HepG2 (cell line): ENCODE measurements at regions not wholly inside any gene's neighbourhood (a gene's known extent, or its start where the extent isn't known, plus 50 kb on each side); places are given as distances from the start of the nearest gene placed in this dataset.

ENCODE experiments used
- ATAC-seq: fragments of 200-7000 bp; cut with Tn5 transposase; 3 replicates; pipeline ENCODE4 v1.9.1; 2020; ENCODE audit warnings: mild to moderate bottlenecking, moderate library complexity
- BruUV-seq: library from RNA; stranded (reverse); fragments of 400-500 nt; replicated peaks from 2 replicates; lab custom pipeline; 2021; lab: Mats Ljungman, UMichigan
- CTCF ChIA-PET: fragments of 300-600 bp; formaldehyde crosslinking; extraction: SDS; loops from one replicate; lab custom pipeline; 2021; ENCODE audit warnings: low total read pairs, inconsistent platforms, low intra/inter-chr PET ratio; lab: Yijun Ruan, JAX
- POLR2A ChIA-PET: fragments of 350-600 bp; sonication (Branson Sonifier 250); formaldehyde crosslinking; loops from one replicate; lab custom pipeline; 2020; ENCODE audit warnings: antibody characterized with exemption, inconsistent platforms; lab: Yijun Ruan, JAX
- DNase-seq: peaks from one replicate; pipeline ENCODE4 v3.0.0-alpha.2; 2015; ENCODE audit warnings: low spot score
- FAIRE-seq: peaks from 3 replicates; lab custom pipeline; 2011; peaks lifted over from hg19 to GRCh38; lab: Jason Lieb, UNC
- H2AFZ ChIP-seq: one replicate; pipeline ENCODE4 v1.6.1; 2011; ENCODE audit warnings: low read length, inconsistent platforms
- H3K27ac ChIP-seq: fragments of 300-600 bp; 3 replicates; pipeline ENCODE4 v1.8.0; 2011; ENCODE audit warnings: mixed run types, mild to moderate bottlenecking, mixed read lengths, low read length, inconsistent platforms; ENCODE audit not compliant: insufficient read depth; ENCODE audit errors: extremely low read length
- H3K27me3 ChIP-seq, 2 experiments: fragments of 200-600 bp in 1 of 2; 2 replicates in 1 of 2; 3 replicates in 1 of 2; pipeline versions ENCODE4 v1.6.0 to v1.8.0; 2011; ENCODE audit warnings: low read length in 2 of 2, mild to moderate bottlenecking in 2 of 2, moderate library complexity in 2 of 2, inconsistent platforms in 1 of 2; ENCODE audit not compliant: insufficient read depth in 2 of 2, control insufficient read depth in 1 of 2
- H3K36me3 ChIP-seq, 2 experiments: fragments of 200-600 bp in 1 of 2; replicated peaks in 1 of 2; 2 replicates in 1 of 2; 3 replicates in 1 of 2; pipeline versions ENCODE4 v1.5.1 to v1.8.0; 2011; ENCODE audit warnings: low read length in 2 of 2, inconsistent platforms in 1 of 2; ENCODE audit not compliant: insufficient read depth in 2 of 2, control insufficient read depth in 1 of 2
- H3K4me1 ChIP-seq: 2 replicates; pipeline ENCODE4 v1.5.1; 2012; ENCODE audit warnings: low read length, inconsistent platforms; ENCODE audit not compliant: insufficient read depth
- H3K4me2 ChIP-seq: 2 replicates; pipeline ENCODE4 v1.6.0; 2011; ENCODE audit warnings: low read depth, low read length, inconsistent platforms
- H3K4me3 ChIP-seq, 3 experiments: fragments of 200-600 bp in 1 of 3; sonication (generic), shearing (Covaris generic) in 1 of 3; replicated peaks in 1 of 3; 2 replicates each; pipeline ENCODE4 v1.5.1; 2011 to 2016; ENCODE audit warnings: low read length in 3 of 3, inconsistent platforms in 2 of 3, low read depth in 2 of 3, mild to moderate bottlenecking in 2 of 3, control low read depth in 1 of 3, mixed read lengths in 1 of 3; ENCODE audit not compliant: insufficient read depth in 1 of 3
- H3K79me2 ChIP-seq: one replicate; pipeline ENCODE4 v1.6.1; 2011; ENCODE audit warnings: low read length, inconsistent platforms; ENCODE audit not compliant: insufficient read depth
- H3K9ac ChIP-seq: 2 replicates; pipeline ENCODE4 v1.6.0; 2011; ENCODE audit warnings: mild to moderate bottlenecking, low read depth, low read length, inconsistent platforms; ENCODE audit not compliant: insufficient read depth
- H3K9me3 ChIP-seq: 2 replicates; pipeline ENCODE4 v1.5.1; 2012; ENCODE audit warnings: mild to moderate bottlenecking, low read length
- H4K20me1 ChIP-seq: 2 replicates; pipeline ENCODE4 v1.6.0; 2011; ENCODE audit warnings: inconsistent platforms, mild to moderate bottlenecking, low read length, moderate library complexity; ENCODE audit not compliant: insufficient read depth
- ARNT ChIP-seq: fragments of 450-650 bp; IDR thresholded peaks from 2 replicates; pipeline ENCODE4 v1.6.1; 2017
- DRAP1 ChIP-seq: IDR thresholded peaks from 2 replicates; pipeline ENCODE4 v1.6.1; 2016; ENCODE audit warnings: missing genetic modification reagents, missing compliant biosample characterization
- HINFP ChIP-seq: sonication (generic); formaldehyde crosslinking; IDR thresholded peaks from 2 replicates; pipeline ENCODE4 v1.4.0; 2020; ENCODE audit warnings: low read depth, mild to moderate bottlenecking, missing genetic modification reagents
- HOXD1 ChIP-seq: sonication (generic); formaldehyde crosslinking; IDR thresholded peaks from 2 replicates; pipeline ENCODE4 v1.5.0; 2020; ENCODE audit warnings: missing genetic modification reagents
- IRX3 ChIP-seq: sonication (generic); formaldehyde crosslinking; IDR thresholded peaks from 2 replicates; pipeline ENCODE4 v1.8.1; 2023; ENCODE audit warnings: mild to moderate bottlenecking, low read depth, missing genetic modification reagents, borderline replicate concordance
- PHB2 ChIP-seq: fragments of 450-650 bp; IDR thresholded peaks from 2 replicates; pipeline ENCODE4 v1.6.1; 2018; ENCODE audit not compliant: partially characterized antibody
- RFX3 ChIP-seq: IDR thresholded peaks from 2 replicates; pipeline ENCODE4 v1.6.1; 2016; ENCODE audit warnings: missing biosample characterization, missing genetic modification reagents
- THAP8 ChIP-seq: sonication (generic); formaldehyde crosslinking; IDR thresholded peaks from 2 replicates; pipeline ENCODE4 v1.5.1; 2020; ENCODE audit warnings: missing genetic modification reagents, mild to moderate bottlenecking, borderline replicate concordance
- ZBTB7B ChIP-seq: sonication (generic); formaldehyde crosslinking; IDR thresholded peaks from 2 replicates; pipeline ENCODE4 v1.4.0; 2020; ENCODE audit warnings: missing genetic modification reagents
- ZNF274 ChIP-seq: sonication (generic); formaldehyde crosslinking; IDR thresholded peaks from 2 replicates; pipeline ENCODE4 v1.5.1; 2020; ENCODE audit warnings: mild to moderate bottlenecking, missing genetic modification reagents
- ZNF33A ChIP-seq: sonication (generic); formaldehyde crosslinking; IDR thresholded peaks from 2 replicates; pipeline ENCODE4 v1.5.1; 2020; ENCODE audit warnings: missing genetic modification reagents, mild to moderate bottlenecking, moderate library complexity, borderline replicate concordance
- ZNF605 ChIP-seq: sonication (generic); formaldehyde crosslinking; IDR thresholded peaks from 2 replicates; pipeline ENCODE4 v1.8.0; 2022; ENCODE audit warnings: mild to moderate bottlenecking, missing genetic modification reagents
- ZNF614 ChIP-seq: IDR thresholded peaks from 2 replicates; pipeline ENCODE4 v1.6.1; 2018; ENCODE audit warnings: missing biosample characterization, missing genetic modification reagents, inconsistent platforms, borderline replicate concordance
- ZNF768 ChIP-seq: sonication (generic); formaldehyde crosslinking; IDR thresholded peaks from 2 replicates; pipeline ENCODE4 v1.4.0; 2020; ENCODE audit warnings: missing genetic modification reagents
- ZNF777 ChIP-seq: sonication (generic); formaldehyde crosslinking; IDR thresholded peaks from 2 replicates; pipeline ENCODE4 v1.4.0; 2020; ENCODE audit warnings: missing genetic modification reagents
- WGBS: methylation state at CpG from one replicate; pipeline ENCODE4 v1.1.6; 2017; ENCODE audit warnings: low lambda C conversion rate; 5-methylcytosine and 5-hydroxymethylcytosine counted together
- in situ Hi-C: cut with HindIII; loops from 2 replicates; pipeline ENCODE4 v1.10.0; 2017; ENCODE audit warnings: low pct_unique_long_range_greater_than_20kb; ENCODE audit not compliant: extremely low pct_ligation_motif_present
- intact Hi-C: fragments of 100-400 bp; cut with micrococcal nuclease; formaldehyde crosslinking; loops from one replicate; pipeline ENCODE4 v1.10.0; 2022; ENCODE audit not compliant: unreplicated experiment

- no peaks in the 10 kb centered on the region for H4K20me1 ChIP-seq
- no peaks in the 10 kb centered on the region for H3K79me2 ChIP-seq
- no peak overlapping the region for H3K4me3 ChIP-seq
- no peak overlapping the region for H3K4me2 ChIP-seq
- 38% methylated on average over 6 of the region's 6 CpGs for WGBS
- POLR2A ChIA-PET = no interaction called here
- no peaks in the 10 kb centered on the region for H3K36me3 ChIP-seq
- H3K4me1 ChIP-seq = no peaks in the 10 kb centered on the region
- intact Hi-C loops = no loop called here
- no peak overlapping the region for H3K27ac ChIP-seq
- TF ChIP-seq ZNF605 (CRISPR knock-in tag) (no peak), ZNF768 (CRISPR knock-in tag) (no peak), ARNT (no peak)
- no peak for ATAC-seq
- FAIRE-seq = no peak
- no peak for DNase-seq
- BruUV-seq = no TSS peak
- CTCF ChIA-PET = no interaction called here
- H3K9me3 ChIP-seq = no peaks in the 10 kb centered on the region
- H3K9ac ChIP-seq = no peak overlapping the region
- no peak overlapping the region for H2AFZ ChIP-seq
- no peaks in the 10 kb centered on the region for H3K27me3 ChIP-seq
- in situ Hi-C loops = no loop called here
Observed at GRCh38 chr2:7309582-7309981, 392.4 kb downstream of the RNF144A start.

GRCh38 chr2:7324706-7325105 is 407.5 kb downstream of the RNF144A start:
- ATAC-seq (no peak), DNase-seq (no peak), FAIRE-seq (no peak)
- no peaks in the 10 kb centered on the region for H3K27me3 ChIP-seq
- ChIA-PET POLR2A (no interaction called here), CTCF (no interaction called here)
- WGBS = 79% methylated on average over 24 of the region's 24 CpGs
- no peaks in the 10 kb centered on the region for H3K36me3 ChIP-seq
- no peak overlapping the region for H3K27ac ChIP-seq
- TF ChIP-seq DRAP1 (CRISPR knock-in tag) = no peak
- no peak for TF ChIP-seq IRX3
- TF ChIP-seq ZNF33A (CRISPR knock-in tag) = no peak
- TF ChIP-seq ZNF777 (CRISPR knock-in tag) = no peak
- TF ChIP-seq ZNF614 (CRISPR knock-in tag) = no peak
- TF ChIP-seq ZNF274 (CRISPR knock-in tag) = no peak
- no peak for TF ChIP-seq THAP8 (CRISPR knock-in tag)
- TF ChIP-seq ZBTB7B (CRISPR knock-in tag) = no peak
- TF ChIP-seq HINFP (CRISPR knock-in tag) = no peak
- TF ChIP-seq PHB2 = no peak
- no peak for TF ChIP-seq RFX3 (CRISPR knock-in tag)
- no peak for TF ChIP-seq HOXD1 (CRISPR knock-in tag)
- in situ Hi-C loops = no loop called here
- no peaks in the 10 kb centered on the region for H3K79me2 ChIP-seq
- no peak overlapping the region for H3K4me2 ChIP-seq
- H4K20me1 ChIP-seq = no peaks in the 10 kb centered on the region
- H3K9ac ChIP-seq = no peak overlapping the region
- no peaks in the 10 kb centered on the region for H3K4me1 ChIP-seq
- H3K4me3 ChIP-seq = no peak overlapping the region
- intact Hi-C loops = no loop called here
- no peak overlapping the region for H2AFZ ChIP-seq
- no TSS peak for BruUV-seq
- H3K9me3 ChIP-seq = no peaks in the 10 kb centered on the region
